ENCODE measurements at regions not wholly inside any gene's neighbourhood (a gene's known extent, or its start where the extent isn't known, plus 50 kb on each side); places are given as distances from the start of the nearest gene placed in this dataset.

DNA sequence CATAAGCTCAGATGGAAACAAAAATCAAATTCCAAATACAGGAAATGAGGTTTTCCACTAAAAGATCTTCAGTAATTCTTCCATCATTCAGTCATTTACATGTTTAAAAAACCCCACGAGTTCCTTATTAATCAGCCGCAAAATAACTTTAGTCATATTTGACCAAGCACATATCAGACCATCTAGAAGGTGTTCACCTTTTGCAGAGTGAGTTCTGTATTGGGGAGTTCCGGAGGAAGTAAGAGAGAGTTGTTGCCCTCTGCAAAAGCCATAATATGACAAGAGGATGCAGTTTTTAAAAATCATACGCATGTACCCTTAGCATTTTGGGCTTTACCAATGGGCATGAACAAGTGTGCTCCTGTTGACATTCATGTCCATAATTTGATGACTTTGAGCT is 61.6 kb downstream of the CCR1 start:
- no peak overlapping the region for H3K4me3 Mint-ChIP-seq

DNA sequence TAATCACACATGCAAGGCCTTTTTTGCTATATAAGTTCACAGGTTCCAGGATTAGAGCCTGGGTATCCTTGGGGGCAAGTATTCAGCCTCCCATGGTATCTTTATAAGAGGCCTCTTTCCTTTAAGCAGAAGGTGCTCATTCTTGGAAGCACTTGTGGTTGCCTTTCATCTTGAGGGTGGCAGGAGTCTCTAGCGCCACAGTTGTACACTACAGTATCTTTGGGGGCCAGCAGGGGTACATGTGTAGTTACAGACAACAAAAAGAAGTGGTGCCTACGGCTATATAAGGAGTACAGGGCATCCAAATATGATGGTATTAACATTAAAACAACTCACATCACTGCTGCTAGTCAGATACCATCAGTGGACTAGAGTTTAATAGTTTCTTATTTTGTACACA is 62.1 kb downstream of the CCR1 start:
- TF ChIP-seq, protein P1, sequence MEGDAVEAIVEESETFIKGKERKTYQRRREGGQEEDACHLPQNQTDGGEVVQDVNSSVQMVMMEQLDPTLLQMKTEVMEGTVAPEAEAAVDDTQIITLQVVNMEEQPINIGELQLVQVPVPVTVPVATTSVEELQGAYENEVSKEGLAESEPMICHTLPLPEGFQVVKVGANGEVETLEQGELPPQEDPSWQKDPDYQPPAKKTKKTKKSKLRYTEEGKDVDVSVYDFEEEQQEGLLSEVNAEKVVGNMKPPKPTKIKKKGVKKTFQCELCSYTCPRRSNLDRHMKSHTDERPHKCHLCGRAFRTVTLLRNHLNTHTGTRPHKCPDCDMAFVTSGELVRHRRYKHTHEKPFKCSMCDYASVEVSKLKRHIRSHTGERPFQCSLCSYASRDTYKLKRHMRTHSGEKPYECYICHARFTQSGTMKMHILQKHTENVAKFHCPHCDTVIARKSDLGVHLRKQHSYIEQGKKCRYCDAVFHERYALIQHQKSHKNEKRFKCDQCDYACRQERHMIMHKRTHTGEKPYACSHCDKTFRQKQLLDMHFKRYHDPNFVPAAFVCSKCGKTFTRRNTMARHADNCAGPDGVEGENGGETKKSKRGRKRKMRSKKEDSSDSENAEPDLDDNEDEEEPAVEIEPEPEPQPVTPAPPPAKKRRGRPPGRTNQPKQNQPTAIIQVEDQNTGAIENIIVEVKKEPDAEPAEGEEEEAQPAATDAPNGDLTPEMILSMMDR (IDR thresholded peaks at IDR 0.05), result no peak

More for the DNA sequence above, 61.6 kb downstream of the CCR1 start:
- H3K4me1 Mint-ChIP-seq (ENCODE audit: low read depth), result peaks cover 12% of the 10 kb centered on the region
- intact Hi-C loops (cut with micrococcal nuclease), result no loop called here
- no peak overlapping the region for H3K27ac Mint-ChIP-seq
- no peaks in the 10 kb centered on the region for H3K9me3 Mint-ChIP-seq
- no peak for DNase-seq
- POLR2A ChIA-PET, result no interaction called here
- no peaks in the 10 kb centered on the region for H3K36me3 Mint-ChIP-seq (ENCODE audit: low read depth)
- CTCF ChIA-PET, result interaction anchor here (1.2 kb wide), 1 partner anchor 14 kb away, joined by 3 read pairs; no protein-coding TSS in a partner anchor
- TF ChIP-seq, protein P1 (IDR thresholded peaks at IDR 0.05), result no peak
- H3K27me3 Mint-ChIP-seq, result peaks cover 1% of the 10 kb centered on the region
- ATAC-seq, result no peak

DNA sequence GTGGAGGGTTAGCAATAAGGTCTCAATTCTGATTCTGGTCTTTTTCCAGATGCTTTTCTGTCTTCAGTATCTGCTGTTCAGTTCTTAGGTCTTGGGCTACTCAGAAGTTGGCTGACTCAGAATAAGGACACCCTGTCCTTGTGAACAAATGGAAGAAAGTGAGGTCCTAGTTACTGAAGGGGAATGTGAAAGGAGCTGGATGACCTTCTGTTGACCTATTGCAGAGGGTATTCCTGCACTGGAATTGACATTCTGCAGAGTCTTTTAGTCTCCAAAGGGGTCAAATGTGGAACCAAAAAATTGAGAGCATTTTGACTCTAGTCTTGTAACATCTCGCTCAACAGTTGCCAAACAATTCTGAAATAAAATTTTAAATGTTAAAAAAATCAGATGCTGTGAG is 63.0 kb downstream of the CCR1 start:
- ChIA-PET CTCF (no interaction called here), POLR2A (no interaction called here)
- TF ChIP-seq, protein P1 (IDR thresholded peaks at IDR 0.05), result no peak
- H3K9me3 Mint-ChIP-seq, result peaks cover 3% of the 10 kb centered on the region
- ATAC-seq (no peak), DNase-seq (no peak)
- H3K27me3 Mint-ChIP-seq, result peaks cover 1% of the 10 kb centered on the region
- no peaks in the 10 kb centered on the region for H3K36me3 Mint-ChIP-seq (ENCODE audit: low read depth)
- intact Hi-C loops (cut with micrococcal nuclease), result no loop called here
- H3K27ac Mint-ChIP-seq, result no peak overlapping the region
- H3K4me3 Mint-ChIP-seq, result no peak overlapping the region
- H3K4me1 Mint-ChIP-seq (ENCODE audit: low read depth), result peaks cover 12% of the 10 kb centered on the region

More for the DNA sequence above, 62.1 kb downstream of the CCR1 start:
- H3K27ac Mint-ChIP-seq, result no peak overlapping the region
- ChIA-PET CTCF (no interaction called here), POLR2A (no interaction called here)
- peaks cover 1% of the 10 kb centered on the region for H3K9me3 Mint-ChIP-seq
- no peak for ATAC-seq
- DNase-seq, result no peak
- H3K36me3 Mint-ChIP-seq (ENCODE audit: low read depth), result no peaks in the 10 kb centered on the region
- no peak overlapping the region for H3K4me3 Mint-ChIP-seq
- intact Hi-C loops (cut with micrococcal nuclease), result no loop called here
- H3K4me1 Mint-ChIP-seq (ENCODE audit: low read depth), result peaks cover 12% of the 10 kb centered on the region
- peaks cover 1% of the 10 kb centered on the region for H3K27me3 Mint-ChIP-seq

DNA sequence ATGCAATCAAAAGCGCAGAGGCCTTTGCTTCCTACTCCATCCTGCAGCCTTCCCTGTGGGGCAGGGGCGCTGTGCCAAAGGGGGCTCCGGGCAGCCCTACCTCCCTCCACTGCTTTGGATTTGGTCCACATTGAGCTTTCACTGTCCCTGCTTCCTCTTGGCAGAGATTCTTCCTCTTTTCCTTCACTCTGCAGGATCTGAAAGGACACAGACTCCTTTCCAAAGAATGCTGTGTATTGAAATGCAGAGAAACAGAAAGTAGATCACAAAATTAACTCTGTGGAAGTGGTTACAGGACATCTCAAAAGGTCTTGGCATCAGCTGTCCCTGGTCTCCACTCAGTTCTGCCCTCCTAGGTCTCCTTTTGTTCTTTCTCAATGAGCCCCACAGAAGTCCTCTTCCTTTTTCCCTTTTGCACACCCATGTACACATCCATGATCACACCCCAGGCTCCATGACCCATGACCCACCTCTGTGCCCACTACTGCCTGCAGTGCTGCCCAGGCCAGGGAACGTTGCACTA is 64.1 kb downstream of the CCR1 start:
- ChIA-PET POLR2A (no interaction called here), CTCF (no interaction called here)
- Mint-ChIP-seq H3K9me3 (peaks cover 3% of the 10 kb centered on the region), H3K4me3 (no peak overlapping the region), H3K4me1 (ENCODE audit: low read depth) (peaks cover 12% of the 10 kb centered on the region), H3K27ac (no peak overlapping the region), H3K27me3 (peaks cover 1% of the 10 kb centered on the region), H3K36me3 (ENCODE audit: low read depth) (no peaks in the 10 kb centered on the region)
- ATAC-seq, result no peak
- no peak for DNase-seq
- TF ChIP-seq, protein P1 (IDR thresholded peaks at IDR 0.05), result no peak
- intact Hi-C loops (cut with micrococcal nuclease), result no loop called here

DNA sequence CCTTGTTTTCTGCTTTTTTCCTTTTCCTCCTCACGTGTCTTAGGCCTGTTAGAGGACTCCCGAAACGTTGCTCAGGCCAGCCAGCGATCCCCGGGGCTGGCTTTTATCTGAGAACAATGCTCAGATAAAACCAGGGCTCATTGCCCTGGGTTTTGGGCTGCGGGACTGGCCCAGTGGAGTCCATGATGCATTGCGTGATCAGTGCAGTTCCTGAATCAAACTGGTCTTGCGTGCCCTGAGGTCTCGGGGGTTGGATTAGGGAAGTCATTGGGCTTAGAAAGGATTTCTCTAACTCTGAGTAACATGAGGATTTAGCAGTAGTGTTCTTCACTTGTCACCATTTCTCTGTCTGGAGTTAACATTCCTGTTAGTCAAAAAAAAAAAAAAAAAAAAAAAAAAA is 66.3 kb downstream of the CCR1 start:
- Mint-ChIP-seq H3K9me3 (peaks cover 3% of the 10 kb centered on the region), H3K36me3 (ENCODE audit: low read depth) (no peaks in the 10 kb centered on the region), H3K4me3 (no peak overlapping the region), H3K27ac (no peak overlapping the region), H3K4me1 (ENCODE audit: low read depth) (peaks cover 10% of the 10 kb centered on the region), H3K27me3 (no peaks in the 10 kb centered on the region)
- ATAC-seq (no peak), DNase-seq (no peak)
- ChIA-PET CTCF (interaction anchor here (1.5 kb wide), 1 partner anchor 52 kb away, joined by 3 read pairs; no protein-coding TSS in a partner anchor), POLR2A (no interaction called here)
- intact Hi-C loops (cut with micrococcal nuclease), result no loop called here
- TF ChIP-seq, protein P1 (IDR thresholded peaks at IDR 0.05), result no peak
